Karpas-422 (cell line): ENCODE measurements at regions not wholly inside any gene's neighbourhood (a gene's known extent, or its start where the extent isn't known, plus 50 kb on each side); places are given as distances from the start of the nearest gene placed in this dataset.

Source experiments
- DNase-seq: peaks from one replicate; pipeline ENCODE4 v3.0.0-alpha.2; 2015
- H2AFZ ChIP-seq: fragments of 200-600 bp; sonication (generic); 2 replicates; pipeline ENCODE4 v1.6.1; 2014; ENCODE audit warnings: antibody characterized with exemption, low read length, mixed read lengths
- H3K27ac ChIP-seq: fragments of 200-600 bp; sonication (generic); 2 replicates; pipeline ENCODE4 v1.5.1; 2014; ENCODE audit warnings: mild to moderate bottlenecking, low read length, moderate library complexity
- H3K27me3 ChIP-seq: fragments of 200-600 bp; sonication (generic); 2 replicates; pipeline ENCODE4 v1.6.1; 2014; ENCODE audit warnings: low read length, mixed read lengths
- H3K36me3 ChIP-seq: fragments of 200-600 bp; sonication (generic); 2 replicates; pipeline ENCODE4 v1.6.1; 2014; ENCODE audit warnings: low read length, mixed read lengths; ENCODE audit not compliant: insufficient read depth
- H3K4me1 ChIP-seq: fragments of 200-600 bp; sonication (generic); 2 replicates; pipeline ENCODE4 v1.6.1; 2014; ENCODE audit warnings: mild to moderate bottlenecking, low read length, mixed read lengths
- H3K4me2 ChIP-seq: fragments of 200-600 bp; sonication (generic); 2 replicates; pipeline ENCODE4 v1.6.1; 2014; ENCODE audit warnings: low read length, low read depth, mild to moderate bottlenecking; ENCODE audit not compliant: poor library complexity, severe bottlenecking
- H3K4me3 ChIP-seq: fragments of 200-600 bp; sonication (generic); 2 replicates; pipeline ENCODE4 v1.5.1; 2014; ENCODE audit warnings: mild to moderate bottlenecking, antibody characterized with exemption, low read length, mixed read lengths
- H3K79me2 ChIP-seq: fragments of 200-600 bp; sonication (generic); 2 replicates; pipeline ENCODE4 v1.6.1; 2014; ENCODE audit warnings: mild to moderate bottlenecking, low read length, mixed read lengths
- H3K9ac ChIP-seq: fragments of 200-600 bp; sonication (generic); 2 replicates; pipeline ENCODE4 v1.6.0; 2014; ENCODE audit warnings: low read length
- H3K9me2 ChIP-seq: fragments of 200-600 bp; sonication (generic), shearing (Covaris generic); replicated peaks from 2 replicates; pipeline ENCODE4 v1.6.0; 2014; ENCODE audit warnings: mild to moderate bottlenecking, low read length, moderate library complexity; ENCODE audit not compliant: insufficient read depth
- H3K9me3 ChIP-seq: fragments of 300-700, 200-600 bp; sonication (generic); 2 replicates; pipeline ENCODE4 v1.6.1; 2014; ENCODE audit warnings: low read length, mixed read lengths
- H4K20me1 ChIP-seq: fragments of 200-600 bp; sonication (generic); 2 replicates; pipeline ENCODE4 v1.6.1; 2014; ENCODE audit warnings: mild to moderate bottlenecking, antibody characterized with exemption, low read length, low read depth; ENCODE audit not compliant: insufficient read depth

- H4K20me1 ChIP-seq = no peaks in the 10 kb centered on the region
- no peaks in the 10 kb centered on the region for H3K4me1 ChIP-seq
Observed at GRCh38 chr18:77376733-77377094, 127.1 kb downstream of the GALR1 start.

GRCh38 chr18:77377813-77378212, 128.2 kb downstream of the GALR1 start:
- no peak overlapping the region for H3K27ac ChIP-seq
- DNase-seq = no peak
- H3K36me3 ChIP-seq = no peaks in the 10 kb centered on the region
- H3K4me2 ChIP-seq = no peak overlapping the region
- H4K20me1 ChIP-seq = no peaks in the 10 kb centered on the region
- no peak overlapping the region for H3K9ac ChIP-seq
- no peaks in the 10 kb centered on the region for H3K9me2 ChIP-seq
- H3K79me2 ChIP-seq = no peaks in the 10 kb centered on the region
- H3K27me3 ChIP-seq = no peaks in the 10 kb centered on the region
- H3K4me1 ChIP-seq = no peaks in the 10 kb centered on the region
- H2AFZ ChIP-seq = no peak overlapping the region
- no peak overlapping the region for H3K4me3 ChIP-seq
- no peaks in the 10 kb centered on the region for H3K9me3 ChIP-seq

More at GRCh38 chr18:77376733-77377094, 127.1 kb downstream of the GALR1 start:
- Histone ChIP-seq H3K27ac (no peak overlapping the region), H3K4me3 (no peak overlapping the region), H3K9ac (no peak overlapping the region), H3K36me3 (no peaks in the 10 kb centered on the region), H3K9me3 (no peaks in the 10 kb centered on the region), H3K4me2 (no peak overlapping the region), H2AFZ (no peak overlapping the region), H3K9me2 (no peaks in the 10 kb centered on the region), H3K27me3 (no peaks in the 10 kb centered on the region), H3K79me2 (no peaks in the 10 kb centered on the region)
- no peak for DNase-seq

DNA sequence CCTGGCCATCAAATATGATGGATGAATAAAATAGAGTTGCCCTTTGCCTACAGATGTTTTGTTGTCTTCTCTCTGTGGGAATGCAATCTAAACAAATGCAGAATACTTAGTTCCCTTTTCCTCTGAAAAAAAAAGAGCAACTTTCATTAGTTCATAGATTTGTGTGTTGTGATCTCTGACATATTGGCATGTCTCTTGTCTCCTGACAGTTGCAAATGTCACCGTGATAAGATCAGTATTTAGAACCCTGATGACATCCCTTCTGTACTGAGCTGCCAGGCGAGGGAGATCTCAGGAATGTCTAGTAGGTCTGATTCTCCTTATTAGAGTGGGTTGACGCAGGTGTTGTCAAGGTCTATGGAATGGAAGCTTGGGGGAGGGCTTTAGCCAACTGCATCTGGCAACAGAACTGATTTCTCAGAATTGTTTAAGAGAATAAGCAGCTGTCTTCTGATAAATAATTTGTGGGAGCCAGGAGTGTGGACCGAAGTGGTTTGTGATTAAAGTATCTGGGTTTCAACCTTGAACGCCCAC, 130.4 kb downstream of the GALR1 start:
- Histone ChIP-seq H3K36me3 (no peaks in the 10 kb centered on the region), H3K27ac (no peak overlapping the region), H3K9me3 (no peaks in the 10 kb centered on the region), H3K27me3 (no peaks in the 10 kb centered on the region), H3K9ac (no peak overlapping the region), H3K9me2 (no peaks in the 10 kb centered on the region), H3K79me2 (no peaks in the 10 kb centered on the region), H4K20me1 (no peaks in the 10 kb centered on the region), H3K4me1 (no peaks in the 10 kb centered on the region), H3K4me2 (no peak overlapping the region), H2AFZ (no peak overlapping the region), H3K4me3 (no peak overlapping the region)
- no peak for DNase-seq

DNA sequence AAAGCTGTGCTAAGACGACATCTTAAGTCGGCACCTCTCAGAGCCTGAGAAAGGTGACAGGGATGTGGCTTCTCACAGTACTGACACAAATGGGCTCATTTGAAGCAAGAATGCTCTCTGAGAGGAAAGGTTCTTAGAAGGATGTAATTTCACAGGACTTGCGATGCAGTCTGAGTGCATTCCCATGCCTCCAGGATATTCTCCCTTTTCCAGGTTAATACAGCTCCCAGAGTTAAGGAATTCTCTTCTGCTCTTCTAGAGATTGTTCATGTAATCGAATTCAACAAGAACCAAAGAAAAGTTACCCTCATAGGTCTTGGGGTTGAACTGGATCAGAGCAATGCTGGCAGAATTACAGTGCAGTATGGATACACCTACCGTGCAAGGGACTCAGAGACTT, 131.0 kb downstream of the GALR1 start:
- H3K27ac ChIP-seq = no peak overlapping the region
- H2AFZ ChIP-seq = no peak overlapping the region
- no peaks in the 10 kb centered on the region for H3K36me3 ChIP-seq
- H4K20me1 ChIP-seq = no peaks in the 10 kb centered on the region
- no peaks in the 10 kb centered on the region for H3K79me2 ChIP-seq
- no peak overlapping the region for H3K4me2 ChIP-seq
- no peaks in the 10 kb centered on the region for H3K4me1 ChIP-seq
- H3K9me3 ChIP-seq = no peaks in the 10 kb centered on the region
- no peaks in the 10 kb centered on the region for H3K27me3 ChIP-seq
- DNase-seq = no peak
- H3K9ac ChIP-seq = no peak overlapping the region
- H3K9me2 ChIP-seq = no peaks in the 10 kb centered on the region
- H3K4me3 ChIP-seq = no peak overlapping the region

GRCh38 chr18:77392321-77392720, 142.7 kb downstream of the GALR1 start:
- Histone ChIP-seq H3K9me2 (no peaks in the 10 kb centered on the region), H3K4me1 (no peaks in the 10 kb centered on the region), H3K4me3 (no peak overlapping the region), H3K27ac (no peak overlapping the region), H3K79me2 (no peaks in the 10 kb centered on the region), H3K9me3 (no peaks in the 10 kb centered on the region), H4K20me1 (no peaks in the 10 kb centered on the region), H3K36me3 (no peaks in the 10 kb centered on the region), H2AFZ (no peak overlapping the region), H3K4me2 (no peak overlapping the region), H3K27me3 (no peaks in the 10 kb centered on the region), H3K9ac (no peak overlapping the region)
- DNase-seq = no peak

GRCh38 chr18:77393519-77393918, 143.9 kb downstream of the GALR1 start:
- H3K79me2 ChIP-seq = no peaks in the 10 kb centered on the region
- no peak overlapping the region for H3K27ac ChIP-seq
- no peak for DNase-seq
- no peaks in the 10 kb centered on the region for H3K9me2 ChIP-seq
- no peak overlapping the region for H3K4me2 ChIP-seq
- H2AFZ ChIP-seq = no peak overlapping the region
- no peaks in the 10 kb centered on the region for H3K4me1 ChIP-seq
- H3K4me3 ChIP-seq = no peak overlapping the region
- no peaks in the 10 kb centered on the region for H3K27me3 ChIP-seq
- no peaks in the 10 kb centered on the region for H4K20me1 ChIP-seq
- no peaks in the 10 kb centered on the region for H3K9me3 ChIP-seq
- H3K36me3 ChIP-seq = no peaks in the 10 kb centered on the region
- H3K9ac ChIP-seq = no peak overlapping the region

GRCh38 chr18:77395953-77396352, 146.3 kb downstream of the GALR1 start:
- Histone ChIP-seq H3K79me2 (no peaks in the 10 kb centered on the region), H4K20me1 (no peaks in the 10 kb centered on the region), H3K9me2 (no peaks in the 10 kb centered on the region), H3K27ac (no peak overlapping the region), H3K36me3 (no peaks in the 10 kb centered on the region), H3K4me2 (no peak overlapping the region), H2AFZ (no peak overlapping the region), H3K4me3 (no peak overlapping the region), H3K9ac (no peak overlapping the region), H3K4me1 (no peaks in the 10 kb centered on the region), H3K9me3 (no peaks in the 10 kb centered on the region), H3K27me3 (no peaks in the 10 kb centered on the region)
- DNase-seq = no peak

DNA sequence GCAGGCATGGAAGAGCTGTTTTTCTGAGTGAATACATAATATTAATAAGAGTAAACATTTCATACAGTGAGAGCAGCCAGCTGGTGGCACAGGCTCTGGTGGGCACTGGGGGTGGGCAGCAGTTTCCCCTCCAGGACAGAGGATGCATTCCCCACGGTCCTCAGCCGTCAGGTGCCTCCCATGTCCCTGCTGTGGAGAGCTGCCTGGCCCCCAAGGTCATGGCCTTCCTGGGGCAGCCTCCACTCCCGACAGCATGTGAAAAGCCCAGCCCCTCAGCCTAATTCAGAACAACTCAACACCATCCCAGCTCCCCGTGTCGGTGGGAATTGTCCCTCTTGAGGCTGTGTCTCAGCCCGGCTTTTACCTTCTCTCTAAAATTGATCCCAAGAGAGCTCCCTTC, 147.4 kb downstream of the GALR1 start:
- Histone ChIP-seq H3K27ac (no peak overlapping the region), H3K27me3 (no peaks in the 10 kb centered on the region), H3K36me3 (no peaks in the 10 kb centered on the region), H3K4me1 (no peaks in the 10 kb centered on the region), H3K79me2 (no peaks in the 10 kb centered on the region), H3K4me3 (no peak overlapping the region), H4K20me1 (no peaks in the 10 kb centered on the region), H3K9me2 (no peaks in the 10 kb centered on the region), H3K9ac (no peak overlapping the region), H2AFZ (no peak overlapping the region), H3K9me3 (no peaks in the 10 kb centered on the region), H3K4me2 (no peak overlapping the region)
- no peak for DNase-seq

DNA sequence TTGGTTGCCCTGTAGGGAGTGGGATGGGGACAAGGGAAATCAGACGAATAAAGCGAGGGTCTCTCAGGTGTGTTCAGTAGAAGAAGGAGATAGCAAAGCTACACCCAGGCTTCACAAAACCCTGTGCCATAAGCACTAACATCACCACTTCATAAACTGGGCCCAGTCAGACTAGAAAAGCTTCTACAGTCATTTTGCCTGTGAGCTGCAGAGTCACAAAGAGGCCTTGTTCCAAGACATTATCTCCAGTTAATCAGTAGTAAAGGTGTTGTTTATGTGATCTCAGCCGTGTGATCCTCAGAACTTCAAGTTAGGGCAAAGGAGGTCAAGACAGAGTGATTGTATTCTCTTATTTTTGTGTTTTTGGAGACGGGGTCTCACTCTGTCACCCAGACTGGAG, 148.0 kb downstream of the GALR1 start:
- Histone ChIP-seq H3K9me3 (no peaks in the 10 kb centered on the region), H3K27ac (no peak overlapping the region), H2AFZ (no peak overlapping the region), H3K4me2 (no peak overlapping the region), H3K4me3 (no peak overlapping the region), H3K9me2 (no peaks in the 10 kb centered on the region), H3K79me2 (no peaks in the 10 kb centered on the region), H3K27me3 (no peaks in the 10 kb centered on the region), H3K9ac (no peak overlapping the region), H3K4me1 (no peaks in the 10 kb centered on the region), H3K36me3 (no peaks in the 10 kb centered on the region), H4K20me1 (no peaks in the 10 kb centered on the region)
- no peak for DNase-seq
